Epithelial cell of proximal tubule (primary cell): ENCODE measurements at regions not wholly inside any gene's neighbourhood (a gene's known extent, or its start where the extent isn't known, plus 50 kb on each side); places are given as distances from the start of the nearest gene placed in this dataset.

Experiments used
- DNase-seq: peaks from one replicate; pipeline ENCODE4 v3.0.0-alpha.2; 2011; ENCODE audit warnings: low read depth
- H3K4me3 ChIP-seq: 2 replicates; pipeline ENCODE4 v1.5.1; 2011; ENCODE audit warnings: low read depth, mild to moderate bottlenecking, low read length
- CTCF ChIP-seq: conservative IDR thresholded peaks from 2 replicates; pipeline ENCODE4 v1.5.1; 2012; ENCODE audit warnings: low read depth, mild to moderate bottlenecking, low read length

GRCh38 chr1:62955666-62956065 lies 171.7 kb downstream of the ATG4C start:
- DNase-seq: no peak
- H3K4me3 ChIP-seq: no peak overlapping the region
- TF ChIP-seq CTCF: no peak

GRCh38 chr1:62962014-62962812 lies 178.3 kb downstream of the ATG4C start:
- no peak overlapping the region for H3K4me3 ChIP-seq
- TF ChIP-seq CTCF: no peak
- DNase-seq: no peak

GRCh38 chr1:62962901-62963776 lies 179.2 kb downstream of the ATG4C start:
- no peak for DNase-seq
- TF ChIP-seq CTCF: peak; percentile 75
- no peak overlapping the region for H3K4me3 ChIP-seq

GRCh38 chr1:62964141-62964540 lies 180.2 kb downstream of the ATG4C start:
- DNase-seq: no peak
- no peak for TF ChIP-seq CTCF
- H3K4me3 ChIP-seq: no peak overlapping the region

- TF ChIP-seq CTCF: no peak
- no peak for DNase-seq
- no peak overlapping the region for H3K4me3 ChIP-seq
Observed at GRCh38 chr1:62967031-62967430, 183.1 kb downstream of the ATG4C start.

- no peak overlapping the region for H3K4me3 ChIP-seq
- TF ChIP-seq CTCF: no peak
- DNase-seq: no peak
Observed at GRCh38 chr1:62977366-62977765, 193.4 kb downstream of the ATG4C start.

GRCh38 chr1:62978741-62979140 lies 194.8 kb downstream of the ATG4C start:
- no peak for DNase-seq
- H3K4me3 ChIP-seq: no peak overlapping the region
- no peak for TF ChIP-seq CTCF
